GM21423 (cell line): ENCODE measurements at regions not wholly inside any gene's neighbourhood (a gene's known extent, or its start where the extent isn't known, plus 50 kb on each side); places are given as distances from the start of the nearest gene placed in this dataset.
"Not testable (repeated sequence)": the region's sequence is repeated elsewhere in the genome, so short reads cannot be mapped to it uniquely, and the experiment has no call there.

Experiments used
- ATAC-seq: cut with Tn5 transposase; IDR thresholded peaks from one replicate; pipeline ENCODE4 v1.9.1; 2021; ENCODE audit warnings: mild to moderate bottlenecking, moderate library complexity; ENCODE audit not compliant: unreplicated experiment

- ATAC-seq, result no peak
Measured at GRCh38 chr11:116065191-116065895, 561.1 kb upstream of the CADM1 start.

GRCh38 chr11:116062490-116063171, 558.4 kb upstream of the CADM1 start:
- ATAC-seq, result no peak

GRCh38 chr11:116062129-116062489, 557.9 kb upstream of the CADM1 start:
- no peak for ATAC-seq

- ATAC-seq, result no peak
Measured at GRCh38 chr11:116061322-116061721, 557.1 kb upstream of the CADM1 start.

- no peak for ATAC-seq
Measured at GRCh38 chr11:116059919-116060318, 555.7 kb upstream of the CADM1 start.

- ATAC-seq, result no peak
Measured at GRCh38 chr11:116057000-116057399, 552.8 kb upstream of the CADM1 start.

- no peak for ATAC-seq
Measured at GRCh38 chr11:116055064-116055463, 550.8 kb upstream of the CADM1 start.

- ATAC-seq, result no peak
Measured at GRCh38 chr11:116053548-116053919, 549.3 kb upstream of the CADM1 start.

GRCh38 chr11:116052603-116053547, 548.7 kb upstream of the CADM1 start:
- ATAC-seq, result no peak

GRCh38 chr11:116051494-116051893, 547.3 kb upstream of the CADM1 start:
- ATAC-seq, result no peak

- no peak for ATAC-seq
Measured at GRCh38 chr11:116049383-116049782, 545.2 kb upstream of the CADM1 start.

- no peak for ATAC-seq
Measured at GRCh38 chr11:116046127-116046526, 541.9 kb upstream of the CADM1 start.

GRCh38 chr11:116044941-116045340, 540.7 kb upstream of the CADM1 start:
- no peak for ATAC-seq

- no peak for ATAC-seq
Measured at GRCh38 chr11:116044520-116044919, 540.3 kb upstream of the CADM1 start.

- no peak for ATAC-seq
Measured at GRCh38 chr11:116043857-116044256, 539.6 kb upstream of the CADM1 start.

- not testable (repeated sequence) for ATAC-seq
Measured at GRCh38 chr11:116043059-116043458, 538.8 kb upstream of the CADM1 start.

GRCh38 chr11:116042146-116042545, 537.9 kb upstream of the CADM1 start:
- ATAC-seq, result no peak

- ATAC-seq, result no peak
Measured at GRCh38 chr11:116037861-116038260, 533.6 kb upstream of the CADM1 start.

- no peak for ATAC-seq
Measured at GRCh38 chr11:116035977-116036376, 531.8 kb upstream of the CADM1 start.

GRCh38 chr11:116033931-116034553, 529.8 kb upstream of the CADM1 start:
- no peak for ATAC-seq

- ATAC-seq, result no peak
Measured at GRCh38 chr11:116030697-116031331, 526.6 kb upstream of the CADM1 start.
